ENCODE measurements at regions not wholly inside any gene's neighbourhood (a gene's known extent, or its start where the extent isn't known, plus 50 kb on each side); places are given as distances from the start of the nearest gene placed in this dataset.
"Not testable (repeated sequence)": the region's sequence is repeated elsewhere in the genome, so short reads cannot be mapped to it uniquely, and the experiment has no call there.

DNA sequence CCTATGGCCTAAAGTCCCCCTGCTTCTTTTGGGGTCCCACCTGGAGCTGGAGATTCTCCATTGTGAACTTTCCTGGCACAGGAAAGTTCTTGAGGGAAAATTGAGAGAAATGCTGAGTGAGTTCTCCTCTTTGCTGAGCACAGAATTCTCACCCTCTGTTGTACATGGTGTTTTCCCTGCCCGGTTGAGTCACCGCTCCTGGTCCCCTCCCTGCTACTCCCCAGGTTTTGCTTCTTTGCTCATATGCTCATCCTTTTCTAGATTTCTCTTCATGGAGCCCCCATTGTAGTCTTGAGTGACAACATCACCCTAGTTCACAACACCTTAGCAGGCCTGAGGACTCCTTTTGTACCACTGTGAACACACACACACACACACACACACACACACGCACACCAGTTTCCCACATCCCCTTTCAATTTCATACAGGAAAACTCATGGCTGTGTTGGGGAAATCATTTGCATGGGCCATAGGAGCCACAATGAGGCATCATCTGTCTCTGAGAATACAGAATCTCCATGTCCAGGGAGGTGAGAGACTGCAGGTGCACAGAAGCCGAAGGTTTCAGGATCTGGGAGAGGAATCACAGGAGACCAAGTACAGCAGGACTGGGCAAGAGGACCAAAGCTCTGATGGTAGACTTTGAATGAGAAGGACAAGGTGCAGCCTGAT is 585.3 kb downstream of the GOLGA6L6 start:
- Histone ChIP-seq H3K36me3 (ENCODE audit: low read depth, low read length) (no peaks in the 10 kb centered on the region), H3K9ac (ENCODE audit: low read length) (no peak overlapping the region), H3K4me1 (ENCODE audit: insufficient read depth, low read length) (no peaks in the 10 kb centered on the region), H3K27ac (ENCODE audit: low read length) (no peak overlapping the region), H4K20me1 (ENCODE audit: low read length) (no peaks in the 10 kb centered on the region), H3K9me2 (replicated peaks; ENCODE audit: low read length) (no peaks in the 10 kb centered on the region), H3K9me3 (ENCODE audit: low read length) (no peaks in the 10 kb centered on the region), H3K27me3 (ENCODE audit: low read length) (no peaks in the 10 kb centered on the region), H3K4me3 (ENCODE audit: low read length) (no peak overlapping the region), H3K4me2 (ENCODE audit: low read length) (no peak overlapping the region), H2AFZ (ENCODE audit: low read length) (no peak overlapping the region), H3F3A (ENCODE audit: low read length, unreplicated experiment) (no peaks in the 10 kb centered on the region), H3K79me2 (ENCODE audit: low read length) (no peaks in the 10 kb centered on the region)
- ChIA-PET POLR2A (ENCODE audit: unreplicated experiment) (no interaction called here), CTCF (no interaction called here)
- DNase-seq (no peak), ATAC-seq (no peak)
- TF ChIP-seq, protein P1, sequence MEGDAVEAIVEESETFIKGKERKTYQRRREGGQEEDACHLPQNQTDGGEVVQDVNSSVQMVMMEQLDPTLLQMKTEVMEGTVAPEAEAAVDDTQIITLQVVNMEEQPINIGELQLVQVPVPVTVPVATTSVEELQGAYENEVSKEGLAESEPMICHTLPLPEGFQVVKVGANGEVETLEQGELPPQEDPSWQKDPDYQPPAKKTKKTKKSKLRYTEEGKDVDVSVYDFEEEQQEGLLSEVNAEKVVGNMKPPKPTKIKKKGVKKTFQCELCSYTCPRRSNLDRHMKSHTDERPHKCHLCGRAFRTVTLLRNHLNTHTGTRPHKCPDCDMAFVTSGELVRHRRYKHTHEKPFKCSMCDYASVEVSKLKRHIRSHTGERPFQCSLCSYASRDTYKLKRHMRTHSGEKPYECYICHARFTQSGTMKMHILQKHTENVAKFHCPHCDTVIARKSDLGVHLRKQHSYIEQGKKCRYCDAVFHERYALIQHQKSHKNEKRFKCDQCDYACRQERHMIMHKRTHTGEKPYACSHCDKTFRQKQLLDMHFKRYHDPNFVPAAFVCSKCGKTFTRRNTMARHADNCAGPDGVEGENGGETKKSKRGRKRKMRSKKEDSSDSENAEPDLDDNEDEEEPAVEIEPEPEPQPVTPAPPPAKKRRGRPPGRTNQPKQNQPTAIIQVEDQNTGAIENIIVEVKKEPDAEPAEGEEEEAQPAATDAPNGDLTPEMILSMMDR (conservative IDR thresholded peaks at IDR 0.05; ENCODE audit: low read depth, low read length): no peak
- TF ChIP-seq EZH2 (IDR thresholded peaks at IDR 0.05; ENCODE audit: low read length, unreplicated experiment): no peak
- TF ChIP-seq EZH2phosphoT487 (IDR thresholded peaks at IDR 0.05; ENCODE audit: borderline replicate concordance, low read length): no peak
- intact Hi-C loops (cut with micrococcal nuclease): no loop called here
- no TSS peak for BruUV-seq (replicated peaks)

DNA sequence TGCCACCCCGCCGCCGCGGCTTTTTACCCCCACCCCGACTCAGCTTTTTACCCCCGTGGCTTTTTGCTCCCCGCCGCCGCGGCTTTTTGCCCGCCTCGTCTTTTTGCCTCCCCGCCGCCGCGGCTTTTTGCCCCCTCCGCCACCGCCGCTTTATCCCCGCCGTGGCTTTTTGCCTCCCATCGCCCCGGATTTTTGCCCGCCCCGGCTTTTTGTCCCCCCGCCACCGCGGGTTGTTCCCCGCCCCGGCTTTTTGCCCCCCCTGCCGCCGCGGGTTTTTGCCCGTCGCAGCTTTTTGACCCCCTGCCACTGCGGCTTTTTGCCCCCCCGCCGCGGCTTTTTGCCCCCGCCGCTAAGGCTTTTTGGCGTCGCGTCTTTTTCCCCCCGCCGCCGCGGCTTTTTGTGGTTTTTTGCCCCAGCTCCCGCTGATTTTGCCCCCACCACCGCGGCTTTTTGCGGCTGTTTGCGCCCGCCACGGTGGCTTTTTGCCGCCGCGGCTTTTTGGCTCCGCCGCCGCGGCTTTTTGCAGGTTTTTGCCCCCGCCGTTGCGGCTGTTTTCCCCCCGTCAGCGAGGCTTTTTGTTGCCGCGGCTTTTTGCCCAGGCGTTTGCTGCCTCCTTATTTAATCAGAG is 597.2 kb downstream of the GOLGA6L6 start:
- H3K4me2 ChIP-seq (ENCODE audit: low read length): no peak overlapping the region

DNA sequence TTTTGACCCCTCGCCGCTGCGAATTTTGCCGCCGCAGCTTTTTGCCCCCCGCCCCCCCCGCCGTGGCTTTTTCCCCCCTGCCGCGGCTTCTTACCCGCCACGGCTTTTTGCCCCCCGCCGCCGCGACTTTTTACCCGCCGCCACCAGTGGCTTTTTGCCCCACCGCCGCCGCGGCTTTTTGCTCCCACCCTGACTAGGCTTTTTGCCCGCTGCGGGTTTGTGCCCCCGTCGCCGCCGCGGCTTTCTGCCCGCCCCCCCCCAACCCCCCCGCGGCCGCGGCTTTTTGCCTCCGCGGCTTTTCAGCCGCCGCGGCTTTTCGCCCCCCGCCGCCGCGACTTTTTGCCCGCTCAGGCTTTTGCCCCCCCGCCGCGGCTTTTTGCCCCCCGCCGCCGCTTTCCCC is 598.1 kb downstream of the GOLGA6L6 start:
- H3K27ac ChIP-seq (ENCODE audit: low read length): no peak overlapping the region
- H3K9me3 ChIP-seq (ENCODE audit: low read length): 0 out of 2 replicates have a peak, but pooled peaks cover 6% of the 10 kb centered on the region
- POLR2A ChIA-PET (ENCODE audit: unreplicated experiment): no interaction called here
- ATAC-seq (no peak), DNase-seq (no peak)
- no peaks in the 10 kb centered on the region for H4K20me1 ChIP-seq (ENCODE audit: low read length)
- no TSS peak for BruUV-seq (replicated peaks)
- no peaks in the 10 kb centered on the region for H3K9me2 ChIP-seq (replicated peaks; ENCODE audit: low read length)
- no peaks in the 10 kb centered on the region for H3K4me1 ChIP-seq (ENCODE audit: insufficient read depth, low read length)
- H2AFZ ChIP-seq (ENCODE audit: low read length): no peak overlapping the region
- no peaks in the 10 kb centered on the region for H3K36me3 ChIP-seq (ENCODE audit: low read depth, low read length)
- no peak overlapping the region for H3K4me2 ChIP-seq (ENCODE audit: low read length)
- no peaks in the 10 kb centered on the region for H3F3A ChIP-seq (ENCODE audit: low read length, unreplicated experiment)
- TF ChIP-seq EZH2phosphoT487 (IDR thresholded peaks at IDR 0.05; ENCODE audit: borderline replicate concordance, low read length): no peak
- TF ChIP-seq EZH2 (IDR thresholded peaks at IDR 0.05; ENCODE audit: low read length, unreplicated experiment): no peak
- TF ChIP-seq, protein P1 (conservative IDR thresholded peaks at IDR 0.05; ENCODE audit: low read depth, low read length): no peak
- H3K4me3 ChIP-seq (ENCODE audit: low read length): no peak overlapping the region
- H3K79me2 ChIP-seq (ENCODE audit: low read length): no peaks in the 10 kb centered on the region
- CTCF ChIA-PET: no interaction called here
- H3K9ac ChIP-seq (ENCODE audit: low read length): no peak overlapping the region
- intact Hi-C loops (cut with micrococcal nuclease): no loop called here
- H3K27me3 ChIP-seq (ENCODE audit: low read length): no peaks in the 10 kb centered on the region

More for the DNA sequence above, 597.2 kb downstream of the GOLGA6L6 start:
- no peak for DNase-seq
- no peak overlapping the region for H3K27ac ChIP-seq (ENCODE audit: low read length)
- H3K4me1 ChIP-seq (ENCODE audit: insufficient read depth, low read length): no peaks in the 10 kb centered on the region
- no peaks in the 10 kb centered on the region for H4K20me1 ChIP-seq (ENCODE audit: low read length)
- H3K79me2 ChIP-seq (ENCODE audit: low read length): no peaks in the 10 kb centered on the region
- 0 out of 2 replicates have a peak, but pooled peaks cover 6% of the 10 kb centered on the region for H3K9me3 ChIP-seq (ENCODE audit: low read length)
- no peaks in the 10 kb centered on the region for H3K9me2 ChIP-seq (replicated peaks; ENCODE audit: low read length)
- H3K9ac ChIP-seq (ENCODE audit: low read length): no peak overlapping the region
- ATAC-seq: no peak
- no peaks in the 10 kb centered on the region for H3K36me3 ChIP-seq (ENCODE audit: low read depth, low read length)
- TF ChIP-seq EZH2phosphoT487 (IDR thresholded peaks at IDR 0.05; ENCODE audit: borderline replicate concordance, low read length): no peak
- intact Hi-C loops (cut with micrococcal nuclease): no loop called here
- H3K4me3 ChIP-seq (ENCODE audit: low read length): no peak overlapping the region
- no peak overlapping the region for H2AFZ ChIP-seq (ENCODE audit: low read length)
- no TSS peak for BruUV-seq (replicated peaks)
- ChIA-PET CTCF (no interaction called here), POLR2A (ENCODE audit: unreplicated experiment) (no interaction called here)
- H3F3A ChIP-seq (ENCODE audit: low read length, unreplicated experiment): no peaks in the 10 kb centered on the region
- no peaks in the 10 kb centered on the region for H3K27me3 ChIP-seq (ENCODE audit: low read length)

DNA sequence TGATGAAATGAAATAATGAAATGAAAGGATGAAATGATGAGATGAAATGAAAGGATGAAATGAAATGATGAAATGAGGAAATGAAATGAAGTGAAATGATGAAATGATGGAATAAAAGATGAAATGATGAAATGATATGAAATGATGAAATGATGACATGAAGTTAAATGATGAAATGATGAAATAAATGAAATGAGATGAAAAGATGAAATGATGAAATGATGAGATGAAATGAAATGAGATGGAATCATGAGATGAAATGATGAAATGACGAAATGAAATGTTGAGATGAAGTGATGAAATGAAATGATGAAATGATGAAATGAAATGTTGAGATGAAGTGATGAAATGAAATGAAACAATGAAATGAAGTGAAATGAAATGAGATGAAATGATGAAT is 638.3 kb downstream of the GOLGA6L6 start:
- H3K9me3 ChIP-seq (ENCODE audit: low read length); H3K4me3 ChIP-seq (ENCODE audit: low read length); H3K27ac ChIP-seq (ENCODE audit: low read length); H3F3A ChIP-seq (ENCODE audit: low read length, unreplicated experiment); intact Hi-C loops (cut with micrococcal nuclease); H3K27me3 ChIP-seq (ENCODE audit: low read length); H3K4me1 ChIP-seq (ENCODE audit: insufficient read depth, low read length); H2AFZ ChIP-seq (ENCODE audit: low read length); ATAC-seq; DNase-seq; H3K9me2 ChIP-seq (replicated peaks; ENCODE audit: low read length); H4K20me1 ChIP-seq (ENCODE audit: low read length); CTCF ChIA-PET; POLR2A ChIA-PET (ENCODE audit: unreplicated experiment); BruUV-seq (replicated peaks); H3K36me3 ChIP-seq (ENCODE audit: low read depth, low read length); H3K4me2 ChIP-seq (ENCODE audit: low read length); H3K79me2 ChIP-seq (ENCODE audit: low read length); H3K9ac ChIP-seq (ENCODE audit: low read length): not testable (repeated sequence)

DNA sequence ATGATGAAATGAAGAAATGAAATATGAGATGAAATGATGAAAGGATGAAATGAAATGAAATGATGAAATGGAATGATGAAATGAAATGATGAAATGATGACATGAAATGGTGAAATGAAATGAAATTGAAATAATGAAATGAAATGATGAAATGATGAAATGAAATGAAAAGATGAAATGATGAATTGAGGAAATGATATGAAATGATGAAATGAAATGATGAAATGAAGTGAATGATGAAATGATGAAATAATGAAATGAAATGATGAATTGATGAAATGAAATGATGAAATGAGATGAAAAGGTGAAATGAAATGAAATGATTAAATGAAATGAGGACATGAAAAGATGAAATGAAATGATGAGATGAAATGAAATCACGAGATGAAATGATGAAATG is 639.2 kb downstream of the GOLGA6L6 start:
- H3K36me3 ChIP-seq (ENCODE audit: low read depth, low read length); H3K9me3 ChIP-seq (ENCODE audit: low read length); H3K4me3 ChIP-seq (ENCODE audit: low read length); ATAC-seq; H3K79me2 ChIP-seq (ENCODE audit: low read length); H3K27ac ChIP-seq (ENCODE audit: low read length); H3K27me3 ChIP-seq (ENCODE audit: low read length); H3K4me1 ChIP-seq (ENCODE audit: insufficient read depth, low read length); BruUV-seq (replicated peaks); H4K20me1 ChIP-seq (ENCODE audit: low read length); H3F3A ChIP-seq (ENCODE audit: low read length, unreplicated experiment); H2AFZ ChIP-seq (ENCODE audit: low read length); POLR2A ChIA-PET (ENCODE audit: unreplicated experiment); H3K9ac ChIP-seq (ENCODE audit: low read length); H3K4me2 ChIP-seq (ENCODE audit: low read length); DNase-seq; intact Hi-C loops (cut with micrococcal nuclease); CTCF ChIA-PET; H3K9me2 ChIP-seq (replicated peaks; ENCODE audit: low read length): not testable (repeated sequence)
